Stimulated activated CD8-positive, alpha-beta memory T cell treated with anti-CD3 and anti-CD28 coated beads, Interleukin-15, amount 100 ng/mL, for 48 hours (primary cell): ENCODE measurements at regions not wholly inside any gene's neighbourhood (a gene's known extent, or its start where the extent isn't known, plus 50 kb on each side); places are given as distances from the start of the nearest gene placed in this dataset.
A peak's percentile ranks its signal among the peaks of the same experiment; 100 is the strongest.
"Not testable (repeated sequence)": the region's sequence is repeated elsewhere in the genome, so short reads cannot be mapped to it uniquely, and the experiment has no call there.

Experiments
- DNase-seq, 2 donors: peaks; one replicate each; pipeline ENCODE4 v3.0.0-alpha.2; 2020; ENCODE audit warnings: low read depth in 2 of 2

DNA sequence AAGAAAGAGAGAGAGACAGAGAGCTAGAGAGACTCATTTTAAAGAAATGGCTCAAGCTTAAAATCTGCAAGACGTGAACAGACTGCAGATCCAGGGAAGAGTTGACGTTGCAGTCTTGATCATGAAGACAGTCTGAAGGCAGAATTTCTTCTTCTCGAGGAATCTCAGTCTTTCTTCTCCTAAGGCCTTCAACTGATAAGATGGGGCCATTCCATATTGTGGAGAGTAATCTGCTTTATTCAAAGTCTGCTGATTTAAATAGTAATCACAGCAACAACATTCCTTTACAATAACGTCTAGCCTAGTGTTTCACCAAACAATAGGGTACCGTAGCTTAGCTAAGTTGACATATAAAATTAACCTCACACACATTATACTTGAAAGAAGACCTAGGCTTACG, 208.4 kb upstream of the ADAMTS3 start:
- no peak for DNase-seq

- DNase-seq = no peak
These were observed 201.7 kb upstream of the ADAMTS3 start for GRCh38 chr4:72770708-72771107.

- no peak for DNase-seq
These were observed 199.3 kb upstream of the ADAMTS3 start for GRCh38 chr4:72768364-72768763.

- no peak for DNase-seq
These were observed 198.7 kb upstream of the ADAMTS3 start for GRCh38 chr4:72767618-72768302.

- not testable (repeated sequence) for DNase-seq
These were observed 196.8 kb upstream of the ADAMTS3 start for GRCh38 chr4:72765788-72766187.

- DNase-seq = no peak
These were observed 192.5 kb upstream of the ADAMTS3 start for GRCh38 chr4:72761368-72762038.

DNA sequence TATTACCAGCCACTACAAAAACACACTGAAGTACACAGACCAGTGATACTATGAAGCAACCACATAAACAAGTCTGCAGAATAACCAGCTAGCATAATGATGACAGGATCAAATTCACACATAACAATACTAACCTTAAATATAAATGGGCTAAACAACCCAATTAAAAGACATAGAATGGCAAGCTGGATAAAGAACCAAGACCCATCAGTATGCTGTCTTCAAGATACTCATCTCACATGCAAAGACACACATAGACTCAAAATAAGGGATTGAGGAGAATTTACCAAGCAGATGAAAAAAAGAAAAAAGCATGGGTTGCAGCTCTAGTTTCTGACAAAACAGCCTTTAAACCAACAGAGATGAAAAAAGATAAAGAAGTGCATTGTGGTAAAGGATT, 184.4 kb upstream of the ADAMTS3 start:
- DNase-seq = not testable (repeated sequence)

DNA sequence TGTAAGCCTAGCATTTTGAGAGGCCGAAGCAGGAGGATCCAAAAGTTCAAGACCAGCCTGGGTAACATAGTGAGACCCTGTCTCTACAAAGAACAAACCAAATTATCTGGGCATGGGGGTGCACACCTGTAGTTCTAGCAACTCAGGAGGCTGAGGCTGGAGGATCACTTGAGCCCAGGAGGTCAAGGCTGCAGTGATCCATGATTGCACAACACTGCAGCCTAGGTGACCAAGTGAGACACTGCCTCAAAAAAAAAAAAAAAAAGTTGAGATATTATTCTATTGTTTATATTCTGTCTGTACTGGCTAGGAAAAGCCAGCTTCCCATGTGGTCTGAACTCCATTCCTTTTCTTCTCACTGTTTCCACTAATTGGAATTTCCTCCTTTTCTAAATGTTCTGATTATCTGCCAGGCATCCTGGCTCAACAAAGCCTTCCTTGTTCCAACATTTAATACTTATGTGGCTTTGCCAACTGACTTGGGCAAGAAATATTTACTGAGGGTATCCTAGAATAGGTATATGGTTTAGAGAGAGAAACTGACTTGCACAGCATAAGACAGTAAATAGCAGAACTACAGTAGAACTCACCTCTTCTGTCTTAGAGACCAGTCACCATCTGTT, 175.2 kb upstream of the ADAMTS3 start:
- no peak for DNase-seq

- DNase-seq = no peak
These were observed 174.1 kb upstream of the ADAMTS3 start for GRCh38 chr4:72743078-72743477.

DNA sequence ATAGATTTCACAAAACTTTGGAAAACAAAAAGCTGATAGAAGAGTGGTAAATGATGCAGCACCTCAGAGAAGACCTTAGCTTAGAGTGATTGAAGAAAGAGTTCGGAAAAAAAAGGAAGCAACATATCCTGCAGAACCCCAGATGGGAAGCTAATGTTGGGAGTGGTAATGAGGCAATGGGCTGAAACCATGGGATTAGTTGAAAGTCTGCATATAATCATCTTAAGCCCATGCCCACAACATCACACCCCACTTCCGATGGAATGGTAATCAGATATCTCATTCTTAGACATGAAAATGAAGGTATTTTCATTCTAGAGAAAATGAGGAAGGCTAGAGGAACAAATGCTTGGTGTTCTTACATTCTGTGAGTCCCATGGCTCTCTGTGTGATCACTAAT, 146.3 kb upstream of the ADAMTS3 start:
- DNase-seq = no peak

DNA sequence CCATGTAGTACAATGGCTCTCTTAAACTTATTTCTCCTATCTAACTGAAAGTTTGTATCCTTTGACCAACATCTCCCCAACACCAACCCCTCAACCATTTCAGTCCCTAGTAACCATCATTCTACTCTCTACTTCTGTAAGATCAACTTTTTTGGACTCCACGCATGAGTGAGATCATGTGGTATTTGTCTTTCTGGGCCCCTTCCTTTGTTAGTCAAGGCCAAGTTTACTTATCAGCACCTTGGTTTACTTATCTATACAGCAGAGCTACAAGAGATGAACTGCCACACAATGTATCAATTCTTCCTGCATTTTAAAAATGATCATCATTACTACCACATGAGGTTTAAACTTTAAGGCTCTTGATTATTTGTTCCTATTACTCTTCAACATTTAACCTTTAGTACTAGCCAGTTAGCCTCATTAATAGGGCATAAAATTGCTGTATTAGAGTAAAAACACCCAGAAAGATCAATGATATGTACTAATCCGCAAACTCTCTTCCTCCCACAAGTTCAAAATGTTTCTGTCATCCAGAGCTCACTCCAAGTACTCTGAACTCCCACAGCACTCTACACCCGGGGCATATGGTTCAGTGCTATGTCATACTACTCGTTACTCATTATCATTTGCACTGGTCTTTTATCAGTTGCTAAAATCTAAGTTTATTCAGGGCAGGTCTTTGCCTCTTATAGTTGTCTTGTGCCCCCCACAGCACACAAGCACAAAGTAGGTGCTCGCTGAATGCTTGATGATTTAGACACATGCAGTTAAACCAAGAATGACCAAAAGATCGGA, 145.7 kb upstream of the ADAMTS3 start:
- no peak for DNase-seq

GRCh38 chr4:72712997-72713396, 144.0 kb upstream of the ADAMTS3 start:
- no peak for DNase-seq

DNA sequence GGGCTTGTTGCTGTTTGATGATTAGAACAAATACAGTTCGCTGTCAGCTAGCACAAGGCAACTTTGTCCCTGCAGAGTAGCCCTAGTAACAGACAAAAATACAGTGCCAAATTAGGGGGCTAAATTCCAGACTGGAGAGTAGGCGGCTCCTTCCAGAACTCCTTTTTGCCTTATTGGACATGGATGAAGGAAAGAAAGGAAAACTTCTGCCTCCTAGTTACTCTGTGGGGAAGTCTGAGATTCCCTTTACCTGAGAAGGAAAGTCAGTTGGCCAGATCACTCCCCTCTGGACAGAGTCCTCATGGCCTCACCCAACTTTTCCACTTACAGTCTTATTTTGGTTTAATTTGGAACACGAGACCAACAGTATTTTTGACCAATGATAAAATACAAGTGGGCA, 140.5 kb upstream of the ADAMTS3 start:
- no peak for DNase-seq

- DNase-seq = no peak
These were observed 137.7 kb upstream of the ADAMTS3 start for GRCh38 chr4:72706684-72707083.

- not testable (repeated sequence) for DNase-seq
These were observed 136.1 kb upstream of the ADAMTS3 start for GRCh38 chr4:72704925-72705640.

DNA sequence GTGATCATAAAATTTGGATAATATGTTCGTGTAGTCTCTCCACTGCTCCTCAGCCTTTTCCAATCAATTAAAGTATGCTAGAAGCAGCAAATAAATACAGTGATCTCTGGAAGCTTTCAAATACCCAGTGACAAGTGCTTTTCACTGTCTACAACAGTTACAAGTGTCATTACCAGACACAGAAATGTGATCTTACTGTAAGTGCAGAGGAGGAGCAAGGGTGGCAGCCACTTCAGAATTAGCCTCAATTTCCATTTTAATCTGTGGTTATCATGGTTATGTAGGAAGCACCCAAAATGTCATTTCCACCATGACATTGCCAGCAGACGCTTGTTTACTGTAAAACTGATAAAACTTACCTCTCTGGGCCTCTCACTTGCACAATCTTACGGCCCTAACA, 133.9 kb upstream of the ADAMTS3 start:
- no peak for DNase-seq

GRCh38 chr4:72701987-72702819, 133.2 kb upstream of the ADAMTS3 start:
- peak in 1 of 2 donors; percentile 1 for DNase-seq

GRCh38 chr4:72690771-72691170, 121.8 kb upstream of the ADAMTS3 start:
- DNase-seq = no peak

GRCh38 chr4:72689923-72690322, 120.9 kb upstream of the ADAMTS3 start:
- no peak for DNase-seq

- not testable (repeated sequence) for DNase-seq
These were observed 117.4 kb upstream of the ADAMTS3 start for GRCh38 chr4:72686390-72686789.

- DNase-seq = no peak
These were observed 110.6 kb upstream of the ADAMTS3 start for GRCh38 chr4:72679666-72680065.
